K562 (cell line): ENCODE measurements at regions not wholly inside any gene's neighbourhood (a gene's known extent, or its start where the extent isn't known, plus 50 kb on each side); places are given as distances from the start of the nearest gene placed in this dataset.

Experiments used
- ATAC-seq: fragments of 200-7000 bp; cut with Tn5 transposase; 3 replicates; pipeline ENCODE4 v1.9.1; 2020; ENCODE audit warnings: moderate library complexity
- BruUV-seq: library from RNA; stranded (reverse); fragments of 400-500 nt; replicated peaks from 2 replicates; lab custom pipeline; 2021; lab: Mats Ljungman, UMichigan
- CTCF ChIA-PET: fragments of 300-600 bp; formaldehyde crosslinking; extraction: SDS; loops from one replicate; lab custom pipeline; 2021; ENCODE audit warnings: low intra/inter-chr PET ratio; lab: Yijun Ruan, JAX
- POLR2A ChIA-PET: fragments of 300-600, 350-650 bp; sonication (Branson Sonifier 250); formaldehyde crosslinking; extraction: SDS; loops from one replicate; lab custom pipeline; 2021; ENCODE audit warnings: antibody characterized with exemption, inconsistent platforms; lab: Yijun Ruan, JAX
- DNase-seq, 4 experiments: peaks; one replicate each; pipeline versions ENCODE4 v3.0.0 to v3.0.0-alpha.2; 2011 to 2018; ENCODE audit warnings: low spot score in 3 of 4, mixed read lengths in 3 of 4; ENCODE audit errors: extremely low read depth in 1 of 4
- FAIRE-seq: peaks from 2 replicates; lab custom pipeline; 2011; peaks lifted over from hg19 to GRCh38; lab: Jason Lieb, UNC
- H2AFZ ChIP-seq: 2 replicates; pipeline ENCODE4 v1.6.0; 2011; ENCODE audit warnings: low read depth, low read length, control low read depth, inconsistent platforms
- H3K27ac ChIP-seq: fragments of 200-600 bp; 3 replicates; pipeline ENCODE4 v1.8.0; 2011; ENCODE audit warnings: low read depth, mild to moderate bottlenecking, control low read depth, inconsistent platforms, low read length, moderate library complexity, mixed read lengths; ENCODE audit errors: extremely low read depth
- H3K27me3 ChIP-seq, 2 experiments: fragments of 300-600 bp in 1 of 2; 2 replicates in 1 of 2; 3 replicates in 1 of 2; pipeline versions ENCODE4 v1.6.0 to v1.8.0; 2011; ENCODE audit warnings: inconsistent platforms in 2 of 2, low read length in 2 of 2, mild to moderate bottlenecking in 1 of 2, mixed read lengths in 1 of 2, moderate library complexity in 1 of 2; ENCODE audit not compliant: control insufficient read depth in 2 of 2, insufficient read depth in 2 of 2
- H3K36me3 ChIP-seq: fragments of 300-600 bp; 3 replicates; pipeline ENCODE4 v1.8.0; 2011; ENCODE audit warnings: mild to moderate bottlenecking, low read length, inconsistent platforms; ENCODE audit not compliant: control insufficient read depth, insufficient read depth
- H3K4me1 ChIP-seq, 2 experiments: fragments of 200-600 bp in 1 of 2; replicated peaks in 1 of 2; 2 replicates in 1 of 2; 3 replicates in 1 of 2; pipeline versions ENCODE4 v1.5.1 to v1.8.0; 2011; ENCODE audit warnings: inconsistent platforms in 2 of 2, low read length in 2 of 2, mild to moderate bottlenecking in 1 of 2, mixed read lengths in 1 of 2, moderate library complexity in 1 of 2; ENCODE audit not compliant: control insufficient read depth in 2 of 2, insufficient read depth in 2 of 2
- H3K4me2 ChIP-seq: 2 replicates; pipeline ENCODE4 v1.6.1; 2011; ENCODE audit warnings: low read length, control low read depth, inconsistent platforms, mixed read lengths; ENCODE audit not compliant: insufficient read depth
- H3K4me3 ChIP-seq: fragments of 200-600 bp; sonication (generic), shearing (Covaris generic); 2 replicates; pipeline ENCODE4 v1.5.1; 2016; ENCODE audit warnings: control low read depth, inconsistent platforms
- H3K79me2 ChIP-seq: fragments of 200-600 bp; 3 replicates; pipeline ENCODE4 v1.8.0; 2011; ENCODE audit warnings: low read length, inconsistent platforms; ENCODE audit not compliant: control insufficient read depth, insufficient read depth
- H3K9ac ChIP-seq, 2 experiments: 2 replicates each; pipeline versions ENCODE4 v1.6.0 to v1.6.1; 2011; ENCODE audit warnings: low read depth in 2 of 2, low read length in 2 of 2, control low read depth in 1 of 2, inconsistent platforms in 1 of 2, mild to moderate bottlenecking in 1 of 2, mixed read lengths in 1 of 2; ENCODE audit not compliant: insufficient read depth in 1 of 2
- H3K9me1 ChIP-seq: one replicate; pipeline ENCODE4 v1.6.0; 2011; ENCODE audit warnings: inconsistent platforms, mild to moderate bottlenecking, low read length, moderate library complexity; ENCODE audit not compliant: control insufficient read depth, insufficient read depth
- H3K9me3 ChIP-seq: replicated peaks from 2 replicates; pipeline ENCODE4 v1.5.1; 2011; ENCODE audit warnings: low read depth, low read length, inconsistent platforms; ENCODE audit not compliant: control insufficient read depth, insufficient read depth
- H4K20me1 ChIP-seq: replicated peaks from 2 replicates; pipeline ENCODE4 v1.6.1; 2011; ENCODE audit warnings: low read length, inconsistent platforms, mixed read lengths; ENCODE audit not compliant: control insufficient read depth, insufficient read depth
- ATF7 ChIP-seq: fragments of 450-650 bp; IDR thresholded peaks from 2 replicates; pipeline ENCODE4 v1.7.1; 2014; ENCODE audit warnings: mild to moderate bottlenecking, moderate library complexity
- BRF1 ChIP-seq: IDR thresholded peaks from 3 replicates; pipeline ENCODE4 v1.6.1; 2011; ENCODE audit warnings: borderline replicate concordance, mild to moderate bottlenecking; ENCODE audit not compliant: insufficient read length; ENCODE audit errors: extremely low read depth
- CC2D1A ChIP-seq: fragments of 450-650 bp; IDR thresholded peaks from 2 replicates; pipeline ENCODE4 v1.6.1; 2017; ENCODE audit warnings: mild to moderate bottlenecking
- ERF ChIP-seq: fragments of 450-650 bp; formaldehyde crosslinking; IDR thresholded peaks from 2 replicates; pipeline ENCODE4 v1.4.0; 2020; ENCODE audit warnings: mild to moderate bottlenecking, mixed read lengths
- FIP1L1 ChIP-seq: fragments of 200-400 bp; formaldehyde crosslinking; IDR thresholded peaks from 2 replicates; pipeline ENCODE4 v1.6.1; 2018; ENCODE audit warnings: mild to moderate bottlenecking, low read depth, low read length; ENCODE audit not compliant: poor library complexity, severe bottlenecking
- FOXK1 ChIP-seq: sonication (generic); formaldehyde crosslinking; IDR thresholded peaks from 2 replicates; pipeline ENCODE4 v1.8.0; 2022; ENCODE audit warnings: missing genetic modification reagents, mild to moderate bottlenecking, borderline replicate concordance
- JUN ChIP-seq, 2 experiments: sonication (generic) in 1 of 2; formaldehyde crosslinking in 1 of 2; IDR thresholded peaks; 2 replicates each; pipeline versions ENCODE4 v1.6.1 to v1.8.0; 2012 to 2022; ENCODE audit warnings: borderline replicate concordance in 2 of 2, mild to moderate bottlenecking in 2 of 2, improper control_type of control experiment in 1 of 2, low read depth in 1 of 2, low read length in 1 of 2, missing genetic modification reagents in 1 of 2
- LEF1 ChIP-seq: fragments of 450-650 bp; IDR thresholded peaks from 2 replicates; pipeline ENCODE4 v1.6.1; 2016; ENCODE audit warnings: mild to moderate bottlenecking
- MAZ ChIP-seq, 2 experiments: fragments of 450-650 bp in 1 of 2; sonication (generic) in 1 of 2; formaldehyde crosslinking; IDR thresholded peaks in 1 of 2; conservative IDR thresholded peaks in 1 of 2; 2 replicates each; pipeline versions ENCODE4 v1.4.0 to v1.5.0; 2020; ENCODE audit warnings: mild to moderate bottlenecking in 1 of 2, missing genetic modification reagents in 1 of 2
- MYC ChIP-seq, 2 experiments: fragments of 250-450 bp in 1 of 2; sonication (Bioruptor Pico) in 1 of 2; IDR thresholded peaks; 2 replicates each; pipeline versions ENCODE4 v1.5.1 to v1.6.1; 2012 to 2021; ENCODE audit warnings: low read depth in 2 of 2, borderline replicate concordance in 1 of 2, improper control_type of control experiment in 1 of 2, low read length in 1 of 2, mild to moderate bottlenecking in 1 of 2, moderate library complexity in 1 of 2
- NEUROD1 ChIP-seq: fragments of 150-350 bp; IDR thresholded peaks from 2 replicates; pipeline ENCODE4 v1.6.1; 2014; ENCODE audit warnings: borderline replicate concordance, low read length, low read depth; ENCODE audit not compliant: partially characterized antibody
- PCBP2 ChIP-seq: fragments of 200-400 bp; formaldehyde crosslinking; IDR thresholded peaks from 2 replicates; pipeline ENCODE4 v1.6.1; 2018; ENCODE audit warnings: low read length, low read depth, mild to moderate bottlenecking, moderate library complexity; ENCODE audit not compliant: poor library complexity, severe bottlenecking
- RAD51 ChIP-seq: fragments of 450-650 bp; IDR thresholded peaks from 2 replicates; pipeline ENCODE4 v1.7.1; 2016; ENCODE audit warnings: low read depth, mild to moderate bottlenecking, borderline replicate concordance
- SRSF3 ChIP-seq: fragments of 200-400 bp; formaldehyde crosslinking; IDR thresholded peaks from 2 replicates; pipeline ENCODE4 v1.6.1; 2016; ENCODE audit warnings: mild to moderate bottlenecking, low read length, moderate library complexity; ENCODE audit not compliant: insufficient read depth
- TAF15 ChIP-seq: fragments of 200-400 bp; formaldehyde crosslinking; IDR thresholded peaks from 2 replicates; pipeline ENCODE4 v1.6.1; 2017; ENCODE audit warnings: mild to moderate bottlenecking, low read depth, low read length, moderate library complexity
- XRCC3 ChIP-seq: fragments of 450-650 bp; IDR thresholded peaks from 2 replicates; pipeline ENCODE4 v1.6.1; 2017; ENCODE audit warnings: mild to moderate bottlenecking, moderate library complexity
- ZBED1 ChIP-seq: IDR thresholded peaks from 2 replicates; pipeline ENCODE4 v1.6.1; 2014
- ZNF785 ChIP-seq: fragments of 250-450 bp; sonication (Bioruptor Pico); IDR thresholded peaks from 2 replicates; pipeline ENCODE4 v1.4.0; 2020; ENCODE audit warnings: mild to moderate bottlenecking
- WGBS: fragments of 100-300 bp; shearing (Covaris generic); methylation state at CpG from one replicate; pipeline ENCODE4 v1.1.6; 2016; ENCODE audit warnings: low coverage, mixed read lengths; ENCODE audit not compliant: insufficient coverage; ENCODE audit errors: missing lambda C conversion rate; 5-methylcytosine and 5-hydroxymethylcytosine counted together
- in situ Hi-C: fragments of 300-500 bp; cut with MboI; formaldehyde crosslinking; loops from 4 replicates; pipeline ENCODE4 v1.15.0; 2018; ENCODE audit warnings: inconsistent platforms, mixed read lengths
- intact Hi-C: fragments of 100-400 bp; cut with micrococcal nuclease; formaldehyde crosslinking; loops from 2 replicates; pipeline ENCODE4 v1.14.2; 2022
- TF ChIP-seq, protein P1 (sequence below): fragments of 450-650 bp; IDR thresholded peaks from 2 replicates; pipeline ENCODE4 v1.7.0; 2016; ENCODE audit warnings: borderline replicate concordance

DNA sequence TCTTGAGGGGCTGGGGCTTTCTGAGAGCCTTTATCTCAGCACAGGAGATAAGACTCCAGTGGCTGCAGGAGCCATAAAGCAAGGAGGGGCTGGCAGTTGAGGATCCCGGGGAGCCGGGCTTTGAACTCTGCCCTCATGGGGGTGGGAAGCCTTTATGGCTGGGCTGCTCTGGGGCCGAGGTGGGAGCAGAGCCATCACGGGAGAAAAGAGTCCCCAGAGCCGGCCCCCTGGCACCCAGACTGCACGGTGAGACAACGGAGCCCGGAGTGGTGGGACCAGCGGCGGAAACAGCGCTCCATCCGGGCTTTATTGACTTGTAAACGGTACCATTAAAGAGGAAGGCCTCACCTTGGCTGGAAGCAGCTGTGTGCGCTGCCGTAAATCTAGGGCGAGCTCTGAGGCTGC lies 162.6 kb downstream of the MYCN start (continued):
- TF ChIP-seq JUN (IDR thresholded peaks at IDR 0.05; ENCODE audit: borderline replicate concordance, low read depth, low read length) (no peak), JUN (CRISPR knock-in tag; IDR thresholded peaks at IDR 0.05; ENCODE audit: borderline replicate concordance) (no peak)

DNA sequence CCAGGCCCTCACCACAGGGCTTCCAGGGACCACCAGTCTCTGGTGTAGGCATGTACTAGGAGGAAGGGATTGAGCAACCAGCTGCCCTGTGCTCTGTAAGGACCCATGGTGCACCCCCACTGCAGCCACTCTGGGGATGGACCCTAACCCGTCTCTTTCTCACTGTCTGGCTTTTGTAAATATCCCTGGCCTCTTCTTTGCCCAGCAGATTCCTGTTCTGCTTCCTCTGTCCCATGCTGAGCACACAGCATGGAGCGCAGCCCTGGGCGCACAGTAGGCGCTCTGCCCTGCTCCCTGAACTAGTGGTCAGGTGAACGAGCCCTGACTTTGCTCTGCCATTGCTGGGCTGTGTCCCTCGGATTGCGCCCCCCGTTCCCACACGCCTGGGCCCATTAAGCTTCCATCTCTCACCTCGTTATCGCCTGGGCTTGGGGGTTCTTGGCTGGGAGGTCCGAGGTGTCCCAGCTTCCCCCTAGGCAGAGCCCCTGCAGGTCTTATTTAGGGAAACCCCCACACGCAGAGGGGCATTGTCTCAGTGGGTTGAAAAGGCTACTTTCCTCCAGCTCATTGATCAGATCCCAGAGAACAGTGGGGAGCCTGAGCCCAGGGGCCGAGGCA lies 162.1 kb downstream of the MYCN start:
- WGBS: 0% methylated on average over 14 of the region's 14 CpGs
- H3K4me1 ChIP-seq: no peaks in the 10 kb centered on the region
- H4K20me1 ChIP-seq: no peaks in the 10 kb centered on the region
- no peak overlapping the region for H3K9ac ChIP-seq
- ATAC-seq (no peak), DNase-seq (no peak), FAIRE-seq (no peak)
- in situ Hi-C loops (no loop called here), intact Hi-C loops (no loop called here)
- H3K27me3 ChIP-seq: peaks cover 2 to 17% of the 10 kb centered on the region in 2 experiments; a peak in 4 of 5 replicates
- H3K4me2 ChIP-seq: no peak overlapping the region
- TF ChIP-seq ATF7 (no peak), XRCC3 (no peak), ERF (CRISPR knock-in tag) (no peak), RAD51 (no peak), TAF15 (no peak), CC2D1A (no peak), FIP1L1 (no peak), PCBP2 (no peak), ZNF785 (CRISPR knock-in tag) (no peak), MYC (IDR thresholded peaks at IDR 0.05; ENCODE audit: low read depth, low read length) (no peak), MYC (CRISPR knock-in tag; IDR thresholded peaks at IDR 0.05; ENCODE audit: borderline replicate concordance, low read depth) (no peak), LEF1 (no peak), MAZ (CRISPR knock-in tag; conservative IDR thresholded peaks at IDR 0.05 in 1 of 2, IDR thresholded peaks at IDR 0.05 in 1 of 2) (no peak), BRF1 (no peak), NEUROD1 (no peak), ZBED1 (no peak), FOXK1 (CRISPR knock-in tag) (no peak), SRSF3 (no peak)
- TF ChIP-seq, protein P1, sequence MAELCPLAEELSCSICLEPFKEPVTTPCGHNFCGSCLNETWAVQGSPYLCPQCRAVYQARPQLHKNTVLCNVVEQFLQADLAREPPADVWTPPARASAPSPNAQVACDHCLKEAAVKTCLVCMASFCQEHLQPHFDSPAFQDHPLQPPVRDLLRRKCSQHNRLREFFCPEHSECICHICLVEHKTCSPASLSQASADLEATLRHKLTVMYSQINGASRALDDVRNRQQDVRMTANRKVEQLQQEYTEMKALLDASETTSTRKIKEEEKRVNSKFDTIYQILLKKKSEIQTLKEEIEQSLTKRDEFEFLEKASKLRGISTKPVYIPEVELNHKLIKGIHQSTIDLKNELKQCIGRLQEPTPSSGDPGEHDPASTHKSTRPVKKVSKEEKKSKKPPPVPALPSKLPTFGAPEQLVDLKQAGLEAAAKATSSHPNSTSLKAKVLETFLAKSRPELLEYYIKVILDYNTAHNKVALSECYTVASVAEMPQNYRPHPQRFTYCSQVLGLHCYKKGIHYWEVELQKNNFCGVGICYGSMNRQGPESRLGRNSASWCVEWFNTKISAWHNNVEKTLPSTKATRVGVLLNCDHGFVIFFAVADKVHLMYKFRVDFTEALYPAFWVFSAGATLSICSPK: no peak
- no peak overlapping the region for H2AFZ ChIP-seq
- no peaks in the 10 kb centered on the region for H3K9me1 ChIP-seq
- POLR2A ChIA-PET: no interaction called here
- no peaks in the 10 kb centered on the region for H3K9me3 ChIP-seq
- H3K4me3 ChIP-seq: no peak overlapping the region
- no peaks in the 10 kb centered on the region for H3K79me2 ChIP-seq
- no peak overlapping the region for H3K27ac ChIP-seq
- no peaks in the 10 kb centered on the region for H3K36me3 ChIP-seq
- BruUV-seq: no TSS peak
- CTCF ChIA-PET: no interaction called here
